ENCODE measurements at regions not wholly inside any gene's neighbourhood (a gene's known extent, or its start where the extent isn't known, plus 50 kb on each side); places are given as distances from the start of the nearest gene placed in this dataset.
"Not testable (repeated sequence)": the region's sequence is repeated elsewhere in the genome, so short reads cannot be mapped to it uniquely, and the experiment has no call there.

DNA sequence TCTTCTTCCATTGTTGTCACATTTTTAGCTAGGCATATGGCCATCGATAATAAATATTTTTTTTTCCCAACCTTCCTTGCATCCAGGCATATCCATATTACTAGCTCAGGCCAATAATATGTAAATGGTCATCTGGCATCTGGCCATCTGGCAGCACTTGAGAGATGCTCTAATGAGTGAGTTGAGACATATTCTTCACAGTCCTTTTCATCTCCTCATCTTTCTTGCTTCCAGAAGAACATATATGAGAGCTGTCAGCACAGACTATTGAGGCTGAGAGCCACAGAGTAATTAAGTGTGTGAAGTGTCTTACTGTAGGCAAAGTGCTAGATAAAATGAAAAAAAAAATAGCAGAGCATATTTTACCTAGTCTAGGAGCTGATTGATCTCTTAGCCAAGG is 628.4 kb upstream of the TMPRSS15 start:
- DNase-seq (ENCODE audit: extremely low read depth, low read depth): no peak

DNA sequence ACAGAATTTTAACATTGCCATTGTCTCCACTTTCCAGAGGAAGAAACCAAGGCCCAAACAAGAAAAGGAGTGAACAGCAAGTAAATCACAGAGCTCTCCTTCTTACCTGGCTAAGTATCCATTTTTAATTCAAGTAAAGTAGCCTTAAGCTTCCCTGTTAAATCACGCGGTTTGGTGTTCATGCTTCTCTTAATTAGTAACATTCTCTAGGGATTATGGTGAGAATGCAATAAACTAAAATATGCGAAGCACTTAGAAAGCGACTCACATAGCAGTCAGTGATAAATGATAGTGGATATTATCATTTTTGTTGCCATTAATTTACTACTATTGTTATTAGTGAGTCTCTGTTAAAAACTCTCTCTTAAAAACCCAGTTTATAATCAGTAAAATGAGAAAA is 630.5 kb upstream of the TMPRSS15 start:
- no peak for DNase-seq (ENCODE audit: extremely low read depth, low read depth)

DNA sequence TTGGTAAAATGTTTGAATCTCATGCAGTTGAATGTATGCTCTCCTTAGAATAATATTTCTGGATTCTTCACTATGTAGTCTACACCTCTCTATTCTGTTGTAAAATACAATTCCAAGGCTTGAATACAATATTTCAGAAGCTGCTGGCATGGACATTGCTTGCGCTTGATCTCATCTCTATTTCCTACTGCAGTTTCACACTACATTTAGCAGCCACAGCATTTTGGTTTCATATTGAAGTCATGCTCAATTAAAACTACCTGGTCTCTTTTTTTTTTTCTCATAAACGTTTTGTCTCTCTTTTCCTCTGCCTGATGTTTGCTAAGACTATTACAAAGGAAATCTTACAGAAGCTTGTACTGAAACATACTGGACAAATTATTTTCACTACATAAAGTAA is 631.0 kb upstream of the TMPRSS15 start:
- DNase-seq (ENCODE audit: extremely low read depth, low read depth): no peak

DNA sequence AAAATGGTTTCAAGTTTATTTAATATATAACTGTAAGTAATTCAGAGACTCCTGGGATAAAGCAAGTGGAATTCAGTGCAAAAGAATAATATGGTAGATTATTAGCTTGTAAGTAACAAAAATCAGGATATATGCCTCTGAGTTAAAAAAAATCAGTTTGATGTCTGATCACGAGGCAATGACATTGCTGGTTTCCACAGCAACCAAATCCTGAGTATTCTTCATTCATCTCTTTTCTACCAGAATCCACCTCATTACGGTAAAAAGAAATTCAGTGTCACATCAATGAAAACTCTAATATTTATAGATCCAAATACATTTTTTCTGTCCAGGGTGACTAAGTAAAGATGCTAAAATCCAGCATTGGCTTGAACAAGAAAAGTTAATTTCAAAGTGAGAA is 642.3 kb upstream of the TMPRSS15 start:
- DNase-seq (ENCODE audit: extremely low read depth, low read depth): no peak

DNA sequence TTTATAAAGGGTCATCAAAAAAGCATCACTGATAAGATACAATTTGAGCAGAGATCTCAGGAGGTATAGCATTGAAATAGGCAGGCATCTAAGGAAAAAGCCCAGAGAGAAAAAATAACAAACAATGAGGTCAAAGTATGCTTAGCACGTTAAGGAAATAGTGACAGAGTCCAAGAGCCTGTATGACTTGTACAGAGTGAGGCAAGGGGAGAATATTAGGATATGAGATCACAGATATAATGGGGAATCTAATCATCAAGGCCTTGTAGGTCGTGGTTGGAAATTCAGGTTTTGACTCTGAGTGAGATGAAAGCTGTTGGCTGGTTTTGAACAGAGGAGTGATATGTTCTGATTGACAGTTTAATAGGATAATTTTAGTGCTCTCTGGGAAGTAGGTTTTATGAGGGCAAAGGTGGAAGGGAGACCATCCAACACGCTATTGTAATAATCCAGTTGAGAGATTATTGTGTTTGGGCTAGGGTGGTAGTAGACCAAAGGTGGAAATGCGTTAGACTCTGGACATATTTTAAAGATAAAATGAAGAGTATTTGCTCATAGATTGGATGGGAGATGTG is 644.6 kb upstream of the TMPRSS15 start:
- no peak for DNase-seq (ENCODE audit: extremely low read depth, low read depth)

DNA sequence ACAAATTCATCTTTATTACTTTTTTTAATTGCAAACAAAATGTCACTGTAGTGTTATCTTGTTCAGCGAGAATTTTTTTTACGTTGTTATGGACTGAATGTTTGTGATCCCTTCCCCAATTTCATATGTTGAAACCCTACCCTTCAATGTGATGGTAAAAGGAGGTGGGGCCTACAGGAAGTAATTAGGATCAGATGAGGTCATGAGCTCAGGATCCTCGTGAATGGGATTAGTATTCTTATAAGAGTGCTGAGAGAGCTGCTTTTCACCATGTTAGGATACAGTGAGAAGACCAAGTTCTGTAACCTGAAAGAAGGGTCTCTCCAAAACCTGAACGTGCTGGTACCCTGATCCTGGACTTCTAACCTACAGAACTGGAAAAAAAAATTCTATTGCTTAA is 646.0 kb upstream of the TMPRSS15 start:
- no peak for DNase-seq (ENCODE audit: extremely low read depth, low read depth)

DNA sequence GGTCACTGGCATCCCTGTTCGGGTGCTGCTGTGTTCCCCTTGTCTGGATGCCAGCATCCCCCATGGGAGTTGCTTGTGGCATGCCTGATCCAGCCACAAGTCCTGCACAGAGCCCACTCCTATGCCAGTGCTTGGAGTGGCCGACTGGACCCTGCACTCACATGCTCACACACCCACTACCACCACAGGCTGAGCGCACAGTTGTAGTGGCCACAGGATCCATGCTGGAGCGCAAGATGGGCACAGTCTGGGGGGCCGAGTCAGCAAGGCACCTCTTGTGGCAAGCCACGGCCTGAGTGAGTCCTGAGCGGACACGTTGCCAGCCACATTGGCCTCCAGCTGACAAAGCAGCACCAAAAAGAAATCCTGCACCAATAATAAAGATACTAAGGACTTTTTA is 661.6 kb upstream of the TMPRSS15 start:
- no peak for DNase-seq (ENCODE audit: extremely low read depth, low read depth)

DNA sequence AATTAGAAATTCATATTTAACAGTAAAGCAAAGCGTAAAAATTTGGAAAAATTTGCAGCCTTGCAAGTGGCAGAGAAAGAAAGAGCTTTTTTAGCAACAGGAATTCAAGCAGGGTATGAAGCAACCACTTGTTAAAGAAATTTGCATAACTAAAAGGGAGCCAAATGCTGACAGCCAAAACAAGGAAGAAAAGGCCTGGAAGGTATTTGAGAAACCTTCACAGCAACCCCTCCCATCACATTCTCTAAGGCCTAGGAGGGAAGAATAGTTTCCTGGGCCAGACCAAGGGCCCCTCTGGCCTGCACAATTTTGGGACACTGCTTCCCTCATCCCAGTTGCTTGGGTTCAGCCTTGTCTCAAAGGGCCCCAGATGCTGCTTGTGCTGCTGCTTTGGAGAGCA is 672.4 kb upstream of the TMPRSS15 start:
- DNase-seq (ENCODE audit: extremely low read depth, low read depth): no peak

DNA sequence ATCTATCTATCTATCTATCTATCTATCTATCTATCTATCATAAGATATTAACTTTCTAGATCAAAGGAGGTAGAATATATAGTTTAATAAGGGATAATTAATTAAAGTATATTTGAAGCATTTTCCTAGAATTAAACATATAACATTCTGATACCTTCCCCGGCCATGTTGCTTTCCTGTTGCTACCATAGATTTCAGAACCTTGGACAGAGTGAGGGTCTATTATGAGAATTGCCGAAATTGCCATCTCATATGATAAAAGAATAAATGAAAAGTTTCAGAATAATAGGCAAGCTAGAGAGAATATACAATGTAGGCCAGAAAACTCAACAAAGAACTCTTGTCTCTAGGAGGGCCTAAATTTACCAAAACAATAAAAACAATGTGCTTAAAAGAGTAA is 706.1 kb upstream of the TMPRSS15 start:
- no peak for DNase-seq (ENCODE audit: extremely low read depth, low read depth)

DNA sequence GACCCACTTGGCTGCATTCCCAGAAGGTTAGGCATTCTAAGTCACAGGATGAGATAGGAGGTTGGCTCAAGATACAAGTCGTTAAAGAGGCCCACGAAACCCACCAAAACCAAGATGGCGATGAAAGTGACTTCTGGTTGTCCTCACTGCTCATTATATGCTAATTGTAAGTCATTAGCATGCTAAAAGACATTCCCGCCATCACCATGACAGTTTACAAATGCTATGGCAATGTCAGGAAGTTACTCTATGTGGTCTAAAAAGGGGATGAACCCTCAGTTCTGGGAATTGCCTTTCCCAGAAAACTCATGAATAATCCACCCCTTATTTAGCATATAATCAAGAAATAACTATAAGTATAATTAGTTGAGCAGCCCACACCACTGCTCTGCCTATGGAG is 715.7 kb upstream of the TMPRSS15 start:
- DNase-seq (ENCODE audit: extremely low read depth, low read depth): not testable (repeated sequence)

DNA sequence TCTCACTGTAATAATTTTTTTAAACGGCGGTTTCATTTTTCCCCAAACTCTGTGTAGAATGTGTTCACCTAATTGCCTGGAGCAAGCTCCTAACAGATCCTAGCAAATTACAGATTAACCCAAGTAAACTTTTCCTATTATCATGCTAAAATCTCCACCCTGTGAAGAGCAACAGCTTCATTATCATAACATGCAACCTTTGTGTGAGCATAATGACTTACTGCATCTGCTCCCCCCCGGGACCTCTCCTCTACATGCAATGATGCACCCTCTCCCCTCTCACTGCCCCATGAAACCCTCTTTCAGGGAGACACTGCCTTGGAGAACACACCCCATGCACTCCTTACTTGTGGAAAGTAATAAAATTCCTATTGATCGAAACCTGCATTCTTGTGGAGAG is 717.0 kb upstream of the TMPRSS15 start:
- DNase-seq (ENCODE audit: extremely low read depth, low read depth): no peak

DNA sequence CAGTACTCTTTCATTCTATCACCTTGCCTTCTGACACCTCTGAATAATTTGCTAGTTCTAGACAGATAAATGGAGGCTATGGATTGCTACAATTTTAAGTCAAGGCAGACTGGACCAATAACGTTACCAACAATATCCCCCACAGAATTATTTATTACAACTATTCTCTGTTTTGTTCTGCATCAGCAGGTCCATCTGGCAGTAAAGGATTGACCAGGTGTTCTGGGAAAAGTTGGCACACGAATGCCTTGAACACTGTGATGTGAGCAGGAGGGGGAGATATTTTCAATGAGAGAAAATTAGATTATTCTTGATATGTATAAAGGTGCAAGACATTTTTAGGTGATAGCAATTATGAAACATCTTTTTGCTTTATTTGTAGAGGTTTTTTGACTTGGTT is 718.8 kb upstream of the TMPRSS15 start:
- DNase-seq (ENCODE audit: extremely low read depth, low read depth): no peak

DNA sequence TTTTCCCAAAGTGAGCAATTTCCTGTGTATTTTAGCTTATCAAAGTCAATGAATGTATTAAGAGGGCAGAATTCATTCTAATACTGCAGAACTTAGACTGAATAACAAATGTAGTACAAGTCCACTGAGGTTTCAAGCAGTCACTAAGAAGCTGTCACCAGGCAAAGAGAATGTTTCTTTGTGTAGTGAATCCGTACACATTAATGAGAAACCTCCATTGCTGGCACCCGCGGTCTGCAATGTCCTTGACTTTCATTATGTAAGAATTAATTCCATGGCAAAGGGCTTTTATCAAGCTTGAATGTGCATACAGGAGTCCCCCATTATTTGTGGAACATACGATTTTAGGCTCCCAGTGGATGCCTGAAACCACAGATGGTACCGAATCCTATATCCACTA is 719.5 kb upstream of the TMPRSS15 start:
- no peak for DNase-seq (ENCODE audit: extremely low read depth, low read depth)

DNA sequence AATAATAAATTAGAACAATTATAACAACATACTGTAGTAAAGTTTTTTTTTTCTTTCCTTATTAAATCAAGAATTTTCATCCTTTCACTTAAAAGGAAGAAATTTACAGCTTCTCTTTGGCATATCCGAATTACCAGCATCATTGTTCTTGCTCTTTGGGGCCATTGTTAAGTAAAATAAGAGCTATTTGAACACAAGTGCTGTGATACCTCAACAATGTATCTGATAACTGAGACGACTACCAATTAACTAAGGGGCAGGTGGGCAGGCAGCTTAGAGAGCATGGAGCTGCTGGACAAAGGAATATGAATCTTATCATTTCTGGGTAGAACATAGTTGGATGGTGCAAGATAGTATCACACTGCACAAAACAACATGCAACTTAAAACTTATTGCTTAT is 719.9 kb upstream of the TMPRSS15 start:
- DNase-seq (ENCODE audit: extremely low read depth, low read depth): no peak

DNA sequence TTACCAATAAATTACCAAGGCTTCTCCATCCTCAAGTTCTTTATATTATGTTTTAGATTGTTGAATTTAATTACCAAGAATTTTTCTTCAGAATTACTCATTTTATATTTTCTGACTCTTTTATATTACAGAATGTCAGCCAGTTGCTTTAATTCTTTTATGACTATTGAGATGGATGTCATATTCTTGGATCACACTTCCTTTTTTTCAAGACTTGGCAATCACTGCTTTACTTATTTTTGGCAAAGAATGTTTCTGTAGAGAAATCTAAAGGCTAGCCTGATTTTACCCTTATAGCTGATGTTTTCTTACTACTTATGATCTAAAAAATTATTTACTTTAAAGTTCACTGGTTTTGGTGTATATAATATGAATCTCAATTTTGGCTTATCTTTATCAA is 721.1 kb upstream of the TMPRSS15 start:
- DNase-seq (ENCODE audit: extremely low read depth, low read depth): no peak

DNA sequence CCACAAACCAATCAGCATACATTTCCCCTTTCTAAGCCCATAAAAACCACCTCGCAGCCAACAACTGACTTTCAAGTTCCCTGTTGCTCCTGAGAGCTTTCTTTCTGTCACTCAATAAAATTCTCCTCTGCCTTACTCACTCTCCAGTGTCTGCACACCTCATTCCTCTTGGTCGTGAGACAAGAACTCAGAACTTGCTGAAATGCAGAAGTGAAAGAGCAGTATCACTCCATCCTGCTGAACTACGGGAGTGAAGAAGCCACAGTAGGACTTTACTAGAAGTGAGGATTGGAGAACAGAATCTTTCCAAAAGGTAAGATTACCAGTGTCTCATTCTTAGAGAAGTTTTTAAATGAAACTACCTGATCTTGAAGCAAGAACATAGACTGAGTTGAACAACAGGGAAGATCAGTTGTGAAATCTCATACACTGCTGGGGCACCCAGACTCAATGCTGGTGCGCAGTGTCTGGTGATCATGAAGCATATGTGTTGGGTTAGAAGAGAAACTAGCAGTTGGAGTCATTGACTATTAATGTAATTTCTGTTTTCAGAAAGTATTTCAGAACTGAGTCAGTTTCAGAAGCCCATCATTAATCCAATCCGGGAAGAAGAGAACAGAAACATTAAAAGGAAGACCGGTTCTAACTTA is 726.9 kb upstream of the TMPRSS15 start:
- no peak for DNase-seq (ENCODE audit: extremely low read depth, low read depth)

DNA sequence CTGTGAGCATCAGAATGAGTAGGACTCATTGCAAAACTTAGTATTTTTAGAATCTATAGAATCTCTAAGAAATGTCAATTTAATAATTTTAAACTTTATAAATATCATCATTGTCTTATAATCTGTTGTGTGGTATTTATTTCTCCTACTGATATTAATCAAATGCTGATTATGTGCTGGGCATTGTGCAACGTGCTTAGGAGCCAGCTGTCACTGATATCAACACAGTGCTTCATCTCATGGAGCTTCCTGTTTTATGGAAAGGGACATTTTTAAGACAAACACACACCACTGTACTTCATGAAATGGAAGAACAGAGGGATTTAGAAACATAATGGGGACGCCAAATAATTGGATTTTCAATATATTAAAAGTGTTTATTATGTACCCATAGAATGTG is 737.9 kb upstream of the TMPRSS15 start:
- no peak for DNase-seq (ENCODE audit: extremely low read depth, low read depth)

DNA sequence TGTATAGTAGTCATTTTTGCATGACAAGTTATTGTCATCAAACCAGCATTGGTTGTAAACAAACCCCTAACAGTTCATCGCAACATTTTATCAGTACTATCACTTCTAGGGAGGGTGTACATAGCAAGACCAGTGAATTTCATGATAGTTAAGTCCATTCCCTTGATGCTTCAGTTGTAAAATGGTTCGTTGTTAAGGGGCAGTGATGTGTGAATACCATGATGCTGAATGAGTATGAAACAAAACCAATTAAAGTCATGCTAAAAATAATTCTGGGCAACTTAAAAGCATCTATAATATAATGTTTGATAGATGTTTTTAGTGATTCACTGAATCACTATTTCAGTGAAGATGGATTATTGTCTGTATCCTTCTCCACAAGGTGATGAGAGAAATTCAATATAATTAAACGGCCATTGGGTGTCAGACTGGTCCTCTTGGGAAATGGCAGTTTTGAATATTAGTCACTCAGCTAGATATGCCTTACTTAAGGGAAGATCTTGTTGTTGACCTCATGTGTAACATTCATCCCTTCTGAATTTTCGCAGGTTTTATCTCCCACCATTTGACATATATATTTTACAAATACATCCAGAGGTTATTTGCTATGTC is 742.2 kb upstream of the TMPRSS15 start:
- DNase-seq (ENCODE audit: extremely low read depth, low read depth): no peak

DNA sequence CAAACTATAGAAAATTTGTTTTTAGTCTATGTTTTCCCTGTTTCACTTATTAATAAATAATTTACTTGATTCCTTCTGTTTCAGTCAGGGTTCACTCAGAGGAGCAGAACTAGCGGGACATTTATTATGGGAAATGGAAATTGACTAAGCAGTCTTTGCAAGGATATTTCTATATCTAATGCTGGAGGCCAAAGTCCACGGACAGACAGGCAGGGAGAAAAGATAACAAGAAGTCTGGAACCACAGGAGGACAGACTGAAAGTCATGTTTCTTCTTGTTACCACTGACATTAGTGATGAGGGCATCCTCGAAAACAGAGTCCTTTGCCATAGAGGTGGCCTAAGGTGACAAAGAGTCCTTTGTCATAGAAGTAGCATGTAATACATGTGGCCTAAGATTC is 744.5 kb upstream of the TMPRSS15 start:
- no peak for DNase-seq (ENCODE audit: extremely low read depth, low read depth)

DNA sequence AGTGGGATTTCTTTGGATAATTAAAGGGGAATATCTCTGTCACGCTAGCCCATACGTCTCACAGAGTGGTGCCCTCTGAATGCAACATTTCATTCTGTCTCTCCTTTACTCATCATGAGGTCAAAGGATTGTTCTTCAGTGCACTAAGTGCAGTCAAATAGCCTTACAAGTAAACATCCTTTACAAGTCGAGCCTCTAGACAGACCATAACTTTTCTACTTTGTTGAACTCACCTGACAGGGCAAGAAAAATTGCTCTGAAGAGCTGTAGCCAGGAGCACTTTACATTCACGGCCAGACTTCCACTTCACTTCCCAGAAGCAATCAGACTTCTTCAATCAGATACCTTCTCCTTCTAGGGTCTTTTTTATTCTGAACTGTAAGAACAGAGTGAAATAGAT is 768.0 kb upstream of the TMPRSS15 start:
- DNase-seq (ENCODE audit: extremely low read depth, low read depth): no peak

DNA sequence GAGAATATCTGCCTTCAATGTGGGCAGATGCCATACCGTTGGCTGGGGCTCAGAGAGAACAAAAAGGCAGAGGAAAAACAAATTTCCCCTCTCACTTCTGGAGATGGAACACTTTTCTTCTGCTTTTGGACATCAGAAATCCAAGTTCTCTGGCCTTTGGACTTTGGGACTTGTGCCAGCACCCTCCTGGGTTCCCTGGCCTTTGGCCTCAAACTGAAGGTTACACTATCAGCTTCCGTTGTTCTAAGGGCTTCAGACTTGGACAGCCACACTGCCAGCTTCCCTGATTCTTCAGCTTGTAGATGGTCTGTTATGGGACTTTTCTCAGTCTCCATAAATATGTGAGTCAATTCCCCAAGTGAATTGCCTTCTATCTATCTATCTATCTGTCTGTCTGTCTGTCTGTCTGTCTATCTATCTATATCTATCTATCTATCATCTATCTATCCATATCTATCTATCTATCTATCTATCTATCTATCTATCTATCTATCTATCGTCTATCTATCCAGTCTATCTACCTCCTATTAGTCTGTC is 778.1 kb upstream of the TMPRSS15 start:
- DNase-seq (ENCODE audit: extremely low read depth, low read depth): no peak

DNA sequence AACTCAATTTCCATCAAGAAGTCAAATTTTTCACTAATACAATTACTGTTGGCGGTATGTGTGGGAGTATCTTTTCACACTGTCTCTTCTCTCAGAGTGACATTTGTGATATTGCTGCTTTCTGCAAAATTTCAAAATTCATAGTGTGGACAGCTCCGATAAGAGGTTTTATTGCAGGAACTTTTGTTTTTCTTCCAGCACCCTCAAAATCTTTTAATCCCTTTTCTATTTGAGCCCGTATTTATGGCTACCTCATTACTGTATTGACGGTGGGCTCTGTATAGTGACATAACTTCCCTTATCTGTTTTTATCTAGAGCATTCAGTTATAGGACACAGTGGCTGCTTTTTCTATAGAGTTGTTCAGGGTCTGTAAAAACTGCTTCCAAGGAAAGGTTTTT is 794.4 kb upstream of the TMPRSS15 start:
- no peak for DNase-seq (ENCODE audit: extremely low read depth, low read depth)

Data from NCI-H460 (cell line).